Activated CD4-positive, alpha-beta T cell treated with anti-CD3 and anti-CD28 coated beads, Interleukin-10, Interleukin-2, amounts not matched to agents 100 ng/mL and 50 ng/mL, durations not matched to agents 16 hours and 8 hours (primary cell): ENCODE measurements at regions not wholly inside any gene's neighbourhood (a gene's known extent, or its start where the extent isn't known, plus 50 kb on each side); places are given as distances from the start of the nearest gene placed in this dataset.

Experiments
- DNase-seq: peaks from one replicate; pipeline ENCODE4 v3.0.0-alpha.2; 2020

GRCh38 chr6:115396112-115396906, 664.4 kb downstream of the FRK start:
- no peak for DNase-seq

- DNase-seq, result no peak
These were observed 666.9 kb downstream of the FRK start for GRCh38 chr6:115393821-115394220.

- DNase-seq, result no peak
These were observed 690.5 kb downstream of the FRK start for GRCh38 chr6:115370202-115370601.

GRCh38 chr6:115365783-115366182, 694.9 kb downstream of the FRK start:
- DNase-seq, result no peak

GRCh38 chr6:115363379-115363778, 697.3 kb downstream of the FRK start:
- no peak for DNase-seq

- no peak for DNase-seq
These were observed 698.5 kb downstream of the FRK start for GRCh38 chr6:115362234-115362633.

GRCh38 chr6:115360602-115361325, 699.9 kb downstream of the FRK start:
- DNase-seq, result no peak

GRCh38 chr6:115358616-115359015, 702.1 kb downstream of the FRK start:
- no peak for DNase-seq

- no peak for DNase-seq
These were observed 704.3 kb downstream of the FRK start for GRCh38 chr6:115356371-115356770.

GRCh38 chr6:115323001-115323400, 737.7 kb downstream of the FRK start:
- no peak for DNase-seq

GRCh38 chr6:115319823-115320222, 740.9 kb downstream of the FRK start:
- DNase-seq, result no peak

GRCh38 chr6:115310156-115310555, 750.5 kb downstream of the FRK start:
- no peak for DNase-seq

- DNase-seq, result no peak
These were observed 758.0 kb downstream of the FRK start for GRCh38 chr6:115302731-115303130.

- DNase-seq, result no peak
These were observed 773.2 kb downstream of the FRK start for GRCh38 chr6:115287467-115287866.

GRCh38 chr6:115276881-115277565, 783.7 kb downstream of the FRK start:
- DNase-seq, result no peak

- no peak for DNase-seq
These were observed 788.4 kb downstream of the FRK start for GRCh38 chr6:115272311-115272710.

GRCh38 chr6:115271434-115271833, 789.3 kb downstream of the FRK start:
- DNase-seq, result no peak

GRCh38 chr6:115270953-115271352, 789.7 kb downstream of the FRK start:
- no peak for DNase-seq

- DNase-seq, result no peak
These were observed 819.3 kb downstream of the FRK start for GRCh38 chr6:115241373-115241772.

GRCh38 chr6:115221198-115221597, 839.5 kb downstream of the FRK start:
- no peak for DNase-seq

- no peak for DNase-seq
These were observed 840.0 kb downstream of the FRK start for GRCh38 chr6:115220551-115221159.

- no peak for DNase-seq
These were observed 841.0 kb downstream of the FRK start for GRCh38 chr6:115219645-115220044.

- no peak for DNase-seq
These were observed 843.9 kb downstream of the FRK start for GRCh38 chr6:115216835-115217234.
